MM.1S (cell line): ENCODE measurements at regions not wholly inside any gene's neighbourhood (a gene's known extent, or its start where the extent isn't known, plus 50 kb on each side); places are given as distances from the start of the nearest gene placed in this dataset.

ENCODE experiments used
- EZH2 ChIP-seq: fragments of 300-600 bp; sonication (generic); optimal IDR thresholded peaks from 2 replicates; pipeline ENCODE3; 2017; ENCODE audit warnings: low read depth, mild to moderate bottlenecking, antibody characterized with exemption, low read length, mixed read lengths
- EZH2phosphoT487 ChIP-seq: fragments of 300-600 bp; sonication (generic); IDR thresholded peaks from 2 replicates; pipeline ENCODE4 v1.6.1; 2018; ENCODE audit warnings: antibody characterized with exemption, low read length
- TF ChIP-seq, protein P1 (sequence below): fragments of 300-600 bp; sonication (generic); IDR thresholded peaks from 2 replicates; pipeline ENCODE4 v1.5.1; 2016; ENCODE audit warnings: antibody characterized with exemption, low read length, mixed read lengths

DNA sequence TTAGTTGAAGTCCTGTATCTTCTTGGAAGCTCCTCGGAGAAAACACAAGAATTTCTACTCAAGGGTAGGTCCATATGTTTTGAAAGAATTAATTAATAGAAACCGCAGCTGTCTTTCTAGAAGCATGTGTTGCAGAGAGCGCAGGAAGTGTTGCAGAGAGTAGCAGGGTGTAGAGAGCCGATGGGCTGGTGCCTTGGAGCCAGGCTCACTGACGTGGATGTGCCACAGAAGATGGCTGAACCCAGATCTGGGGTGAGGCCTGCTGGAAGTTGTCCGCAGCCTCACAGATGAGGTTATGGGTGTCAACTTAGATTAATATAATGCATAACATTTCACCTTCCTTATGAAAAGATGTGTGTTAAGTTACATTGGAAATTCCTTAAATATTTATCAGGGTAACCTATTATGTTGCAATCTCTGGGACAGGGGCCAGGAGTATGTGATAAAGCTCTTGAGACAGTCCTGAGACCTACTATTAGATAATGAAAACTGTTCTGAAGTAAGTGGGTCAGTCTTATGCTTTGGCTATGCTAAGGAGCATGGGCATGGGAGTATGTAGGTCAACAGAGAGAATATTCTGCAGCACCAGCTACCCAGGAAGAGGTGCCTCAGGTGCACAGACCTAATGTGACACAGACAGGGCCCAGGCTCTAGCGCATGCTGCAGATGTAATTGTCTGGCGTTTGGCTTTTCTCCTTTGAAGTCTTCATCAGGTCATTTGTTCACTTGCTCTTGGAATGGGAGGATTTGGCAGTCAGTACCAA, 973.3 kb downstream of the BCL11B start:
- TF ChIP-seq, protein P1, sequence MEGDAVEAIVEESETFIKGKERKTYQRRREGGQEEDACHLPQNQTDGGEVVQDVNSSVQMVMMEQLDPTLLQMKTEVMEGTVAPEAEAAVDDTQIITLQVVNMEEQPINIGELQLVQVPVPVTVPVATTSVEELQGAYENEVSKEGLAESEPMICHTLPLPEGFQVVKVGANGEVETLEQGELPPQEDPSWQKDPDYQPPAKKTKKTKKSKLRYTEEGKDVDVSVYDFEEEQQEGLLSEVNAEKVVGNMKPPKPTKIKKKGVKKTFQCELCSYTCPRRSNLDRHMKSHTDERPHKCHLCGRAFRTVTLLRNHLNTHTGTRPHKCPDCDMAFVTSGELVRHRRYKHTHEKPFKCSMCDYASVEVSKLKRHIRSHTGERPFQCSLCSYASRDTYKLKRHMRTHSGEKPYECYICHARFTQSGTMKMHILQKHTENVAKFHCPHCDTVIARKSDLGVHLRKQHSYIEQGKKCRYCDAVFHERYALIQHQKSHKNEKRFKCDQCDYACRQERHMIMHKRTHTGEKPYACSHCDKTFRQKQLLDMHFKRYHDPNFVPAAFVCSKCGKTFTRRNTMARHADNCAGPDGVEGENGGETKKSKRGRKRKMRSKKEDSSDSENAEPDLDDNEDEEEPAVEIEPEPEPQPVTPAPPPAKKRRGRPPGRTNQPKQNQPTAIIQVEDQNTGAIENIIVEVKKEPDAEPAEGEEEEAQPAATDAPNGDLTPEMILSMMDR, result no peak
- TF ChIP-seq EZH2 (no peak), EZH2phosphoT487 (no peak)
